ENCODE measurements at regions not wholly inside any gene's neighbourhood (a gene's known extent, or its start where the extent isn't known, plus 50 kb on each side); places are given as distances from the start of the nearest gene placed in this dataset.

DNA sequence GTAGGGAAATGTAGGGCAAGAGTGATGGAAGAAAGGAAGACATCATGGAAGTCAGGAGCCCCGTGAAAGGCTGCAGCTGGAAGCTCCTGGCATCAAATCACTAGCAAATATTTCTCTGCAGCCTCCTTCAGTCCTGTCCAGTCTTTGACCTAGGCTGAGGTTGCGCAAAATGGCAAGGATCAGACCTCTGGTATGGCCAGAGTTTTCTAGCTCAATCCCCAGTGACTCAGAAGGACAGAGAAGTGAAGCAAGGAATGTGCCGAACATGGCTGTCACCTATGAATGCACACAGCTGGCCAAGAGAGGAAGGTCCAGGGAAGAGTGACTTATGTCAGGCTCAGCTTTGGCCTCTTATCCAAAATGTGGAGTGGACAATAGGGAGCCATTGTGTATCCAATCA lies 71.1 kb upstream of the PHOX2B start:
- TF ChIP-seq, protein P1, sequence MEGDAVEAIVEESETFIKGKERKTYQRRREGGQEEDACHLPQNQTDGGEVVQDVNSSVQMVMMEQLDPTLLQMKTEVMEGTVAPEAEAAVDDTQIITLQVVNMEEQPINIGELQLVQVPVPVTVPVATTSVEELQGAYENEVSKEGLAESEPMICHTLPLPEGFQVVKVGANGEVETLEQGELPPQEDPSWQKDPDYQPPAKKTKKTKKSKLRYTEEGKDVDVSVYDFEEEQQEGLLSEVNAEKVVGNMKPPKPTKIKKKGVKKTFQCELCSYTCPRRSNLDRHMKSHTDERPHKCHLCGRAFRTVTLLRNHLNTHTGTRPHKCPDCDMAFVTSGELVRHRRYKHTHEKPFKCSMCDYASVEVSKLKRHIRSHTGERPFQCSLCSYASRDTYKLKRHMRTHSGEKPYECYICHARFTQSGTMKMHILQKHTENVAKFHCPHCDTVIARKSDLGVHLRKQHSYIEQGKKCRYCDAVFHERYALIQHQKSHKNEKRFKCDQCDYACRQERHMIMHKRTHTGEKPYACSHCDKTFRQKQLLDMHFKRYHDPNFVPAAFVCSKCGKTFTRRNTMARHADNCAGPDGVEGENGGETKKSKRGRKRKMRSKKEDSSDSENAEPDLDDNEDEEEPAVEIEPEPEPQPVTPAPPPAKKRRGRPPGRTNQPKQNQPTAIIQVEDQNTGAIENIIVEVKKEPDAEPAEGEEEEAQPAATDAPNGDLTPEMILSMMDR (IDR thresholded peaks at IDR 0.05) = no peak
- no peak for TF ChIP-seq TCF7L2 (IDR thresholded peaks at IDR 0.05; ENCODE audit: low read depth, low read length)
- TF ChIP-seq, protein P2, sequence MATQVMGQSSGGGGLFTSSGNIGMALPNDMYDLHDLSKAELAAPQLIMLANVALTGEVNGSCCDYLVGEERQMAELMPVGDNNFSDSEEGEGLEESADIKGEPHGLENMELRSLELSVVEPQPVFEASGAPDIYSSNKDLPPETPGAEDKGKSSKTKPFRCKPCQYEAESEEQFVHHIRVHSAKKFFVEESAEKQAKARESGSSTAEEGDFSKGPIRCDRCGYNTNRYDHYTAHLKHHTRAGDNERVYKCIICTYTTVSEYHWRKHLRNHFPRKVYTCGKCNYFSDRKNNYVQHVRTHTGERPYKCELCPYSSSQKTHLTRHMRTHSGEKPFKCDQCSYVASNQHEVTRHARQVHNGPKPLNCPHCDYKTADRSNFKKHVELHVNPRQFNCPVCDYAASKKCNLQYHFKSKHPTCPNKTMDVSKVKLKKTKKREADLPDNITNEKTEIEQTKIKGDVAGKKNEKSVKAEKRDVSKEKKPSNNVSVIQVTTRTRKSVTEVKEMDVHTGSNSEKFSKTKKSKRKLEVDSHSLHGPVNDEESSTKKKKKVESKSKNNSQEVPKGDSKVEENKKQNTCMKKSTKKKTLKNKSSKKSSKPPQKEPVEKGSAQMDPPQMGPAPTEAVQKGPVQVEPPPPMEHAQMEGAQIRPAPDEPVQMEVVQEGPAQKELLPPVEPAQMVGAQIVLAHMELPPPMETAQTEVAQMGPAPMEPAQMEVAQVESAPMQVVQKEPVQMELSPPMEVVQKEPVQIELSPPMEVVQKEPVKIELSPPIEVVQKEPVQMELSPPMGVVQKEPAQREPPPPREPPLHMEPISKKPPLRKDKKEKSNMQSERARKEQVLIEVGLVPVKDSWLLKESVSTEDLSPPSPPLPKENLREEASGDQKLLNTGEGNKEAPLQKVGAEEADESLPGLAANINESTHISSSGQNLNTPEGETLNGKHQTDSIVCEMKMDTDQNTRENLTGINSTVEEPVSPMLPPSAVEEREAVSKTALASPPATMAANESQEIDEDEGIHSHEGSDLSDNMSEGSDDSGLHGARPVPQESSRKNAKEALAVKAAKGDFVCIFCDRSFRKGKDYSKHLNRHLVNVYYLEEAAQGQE (IDR thresholded peaks at IDR 0.05; ENCODE audit: insufficient read depth in 1 of 2, low read depth in 2 of 2, low read length in 1 of 2) = no peak

Measured in Panc1 (cell line).